HPDE6-E6E7 (cell line): ENCODE measurements at regions not wholly inside any gene's neighbourhood (a gene's known extent, or its start where the extent isn't known, plus 50 kb on each side); places are given as distances from the start of the nearest gene placed in this dataset.

Experiments used
- DNase-seq: peaks from one replicate; pipeline ENCODE4 v3.0.0; 2011; ENCODE audit warnings: missing footprints; ENCODE audit errors: extremely low spot score

GRCh38 chr3:31248563-31248992 lies 284.1 kb upstream of the STT3B start:
- DNase-seq, result no peak

DNA sequence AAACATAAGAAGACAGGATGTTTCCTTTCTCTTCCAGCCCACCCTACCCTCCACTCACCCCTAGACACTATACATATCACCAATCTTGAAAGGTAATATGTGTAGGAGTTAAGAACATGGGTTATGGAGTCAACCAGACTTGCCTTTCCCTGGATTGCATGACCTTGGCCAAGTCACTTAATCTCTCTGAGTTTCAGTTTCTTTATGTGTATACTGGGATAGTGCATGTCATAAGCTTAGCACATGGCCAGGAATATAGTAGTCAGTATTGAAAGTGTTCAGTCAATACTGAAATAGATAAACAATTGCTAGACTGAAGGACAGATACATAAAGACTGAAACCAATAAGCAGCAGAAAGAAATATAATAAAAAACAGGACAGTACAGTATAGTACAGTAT lies 283.2 kb upstream of the STT3B start:
- no peak for DNase-seq

GRCh38 chr3:31250116-31250777 lies 282.5 kb upstream of the STT3B start:
- peak; percentile 1 for DNase-seq

DNA sequence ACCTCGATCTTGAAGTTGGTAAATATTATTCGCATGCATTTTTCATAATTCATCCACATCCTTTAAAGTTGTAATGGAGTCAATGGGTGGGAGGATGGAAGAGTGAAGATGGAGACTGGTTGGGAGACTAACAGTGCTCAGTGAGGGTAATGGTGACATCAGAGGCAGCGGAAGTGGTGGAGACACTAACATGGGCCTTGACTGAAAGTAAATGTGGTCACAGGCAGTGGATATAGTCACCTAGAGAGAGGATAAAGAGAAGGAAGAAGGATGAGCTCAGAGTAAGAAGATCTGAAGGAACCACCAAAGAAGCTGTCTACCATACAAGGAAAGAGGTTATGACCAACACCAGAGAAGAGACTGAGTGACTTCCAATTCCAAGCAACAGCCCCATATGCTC lies 281.6 kb upstream of the STT3B start:
- DNase-seq, result no peak

GRCh38 chr3:31252216-31253185 lies 280.2 kb upstream of the STT3B start:
- no peak for DNase-seq

- DNase-seq, result no peak
Measured at GRCh38 chr3:31253782-31254181, 278.9 kb upstream of the STT3B start.

GRCh38 chr3:31254483-31254882 lies 278.2 kb upstream of the STT3B start:
- no peak for DNase-seq

- no peak for DNase-seq
Measured at GRCh38 chr3:31255007-31255581, 277.6 kb upstream of the STT3B start.

DNA sequence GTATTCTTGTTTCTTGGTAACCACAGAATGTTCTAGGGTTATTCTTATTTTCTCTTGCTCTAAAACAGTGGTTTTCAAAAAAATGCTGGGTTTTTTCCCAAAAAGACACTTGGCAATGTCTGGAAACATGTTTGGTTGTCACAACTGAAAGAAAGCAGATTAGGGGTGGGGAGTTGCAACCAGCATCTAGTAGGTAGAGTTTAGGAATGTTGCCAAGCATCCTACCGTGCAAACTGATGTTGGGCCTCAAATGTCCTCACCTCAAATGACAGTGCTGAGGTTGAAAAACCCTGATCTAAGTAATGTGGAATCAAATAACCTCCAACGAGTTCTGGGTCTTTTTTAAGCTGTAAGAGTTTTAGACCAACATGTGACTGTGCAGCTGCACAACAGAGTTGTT lies 270.5 kb upstream of the STT3B start:
- DNase-seq, result no peak

GRCh38 chr3:31263897-31264296 lies 268.8 kb upstream of the STT3B start:
- no peak for DNase-seq

- DNase-seq, result no peak
Measured at GRCh38 chr3:31265646-31266428, 266.9 kb upstream of the STT3B start.

DNA sequence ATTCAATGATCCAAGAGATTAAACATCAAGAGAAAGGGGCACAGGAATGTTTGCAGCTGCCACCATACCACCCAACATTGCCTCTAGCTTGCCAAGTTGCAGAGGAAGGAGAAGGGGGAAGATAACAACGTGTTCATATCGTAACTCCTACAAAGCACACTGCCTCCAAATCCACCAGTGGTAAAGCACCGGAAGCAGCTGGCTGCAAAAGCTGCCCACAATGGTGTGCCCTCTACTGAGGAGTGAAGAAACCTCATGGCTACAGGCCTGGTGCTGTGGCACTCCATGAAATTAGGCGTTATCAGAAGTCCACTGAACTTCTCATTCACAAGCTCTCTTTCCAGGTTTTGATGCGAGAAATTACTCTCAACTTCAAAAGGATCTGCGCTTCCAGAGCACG lies 263.9 kb upstream of the STT3B start:
- no peak for DNase-seq

DNA sequence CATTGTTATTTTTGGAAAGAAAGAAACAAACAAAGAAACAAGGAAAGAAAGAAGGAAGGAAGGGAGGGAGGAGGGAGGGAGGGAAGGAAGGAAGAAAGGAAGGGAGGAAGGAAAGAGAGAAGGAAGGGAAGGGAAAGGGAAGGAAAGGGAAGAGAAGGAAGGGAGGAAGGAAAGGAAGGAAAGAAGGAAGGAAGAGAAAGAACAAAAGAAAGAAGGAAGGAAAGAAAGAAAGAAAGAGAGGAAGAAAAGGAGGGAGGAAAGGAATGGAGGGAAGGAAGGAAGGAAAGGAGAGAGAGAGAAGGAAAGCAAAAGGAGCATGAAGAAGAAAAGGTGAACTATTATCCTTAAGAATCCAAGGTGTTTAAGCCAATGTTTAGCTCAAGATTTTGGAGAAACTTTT lies 262.7 kb upstream of the STT3B start:
- DNase-seq, result no peak

DNA sequence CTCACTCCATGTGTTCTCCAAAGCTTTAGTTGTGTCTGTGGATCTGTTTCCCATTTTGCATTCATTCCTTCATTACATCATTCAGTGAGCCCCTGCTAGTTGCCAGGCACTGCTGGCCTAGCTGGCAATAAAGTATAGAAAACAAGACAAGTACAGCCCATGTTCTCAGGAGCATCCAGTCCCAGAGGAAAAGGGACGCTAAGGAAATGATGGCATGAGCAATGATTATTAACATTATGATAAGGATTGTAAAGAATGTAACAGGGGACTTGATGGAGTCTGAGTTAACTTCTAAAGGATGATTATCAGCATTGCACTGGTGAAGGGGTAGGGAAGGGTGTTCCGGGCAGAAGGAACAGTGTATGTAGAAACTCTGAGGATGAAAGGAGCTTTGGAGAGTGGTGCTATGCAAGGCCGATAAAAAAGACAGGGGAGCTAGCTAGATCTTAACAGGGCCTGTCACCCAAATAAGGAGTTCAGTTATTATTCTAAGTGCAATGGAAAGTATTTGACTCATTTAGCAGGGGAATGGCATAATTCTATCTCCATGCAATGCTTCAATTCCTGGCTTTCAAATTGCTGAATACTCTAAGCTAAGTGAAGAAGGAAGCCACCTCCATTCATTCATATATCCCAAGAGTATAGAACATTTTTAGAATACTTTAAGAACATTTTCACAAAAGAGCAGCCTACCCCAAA lies 258.2 kb upstream of the STT3B start:
- DNase-seq, result no peak

GRCh38 chr3:31275038-31275572 lies 257.6 kb upstream of the STT3B start:
- DNase-seq, result peak; percentile 5

- no peak for DNase-seq
Measured at GRCh38 chr3:31275583-31275982, 257.1 kb upstream of the STT3B start.

GRCh38 chr3:31277582-31277981 lies 255.1 kb upstream of the STT3B start:
- DNase-seq, result no peak

GRCh38 chr3:31278532-31278931 lies 254.2 kb upstream of the STT3B start:
- DNase-seq, result no peak

DNA sequence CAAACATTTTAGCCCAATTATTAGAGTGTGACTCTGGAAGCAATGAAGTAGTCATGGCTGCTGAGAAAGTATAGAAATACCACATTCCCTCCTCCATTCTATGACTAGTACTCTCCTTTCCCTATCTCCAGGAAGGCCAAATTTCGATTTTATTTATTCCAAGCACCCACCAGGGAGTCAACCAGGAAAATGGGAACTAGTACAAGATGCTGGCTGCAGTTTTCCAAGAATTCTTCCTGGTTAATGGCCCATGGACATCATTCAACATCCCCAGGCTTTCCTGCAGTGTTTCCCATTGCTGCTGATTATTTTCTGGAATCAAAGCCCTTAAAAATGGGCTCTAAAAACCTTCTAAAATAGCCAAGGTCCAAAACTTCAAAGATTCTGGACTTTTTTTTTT lies 247.9 kb upstream of the STT3B start:
- DNase-seq, result no peak

GRCh38 chr3:31285833-31286486 lies 246.8 kb upstream of the STT3B start:
- DNase-seq, result no peak
